ENCODE measurements at regions not wholly inside any gene's neighbourhood (a gene's known extent, or its start where the extent isn't known, plus 50 kb on each side); places are given as distances from the start of the nearest gene placed in this dataset.

GRCh38 chr2:121159291-121160071, 125.5 kb downstream of the TFCP2L1 start:
- DNase-seq (ENCODE audit: low spot score), result no peak

- DNase-seq (ENCODE audit: low spot score), result no peak
Measured at GRCh38 chr2:121160366-121160765, 124.6 kb downstream of the TFCP2L1 start.

GRCh38 chr2:121161272-121161671, 123.7 kb downstream of the TFCP2L1 start:
- no peak for DNase-seq (ENCODE audit: low spot score)

GRCh38 chr2:121162893-121163292, 122.1 kb downstream of the TFCP2L1 start:
- DNase-seq (ENCODE audit: low spot score), result no peak

- no peak for DNase-seq (ENCODE audit: low spot score)
Measured at GRCh38 chr2:121164042-121164441, 121.0 kb downstream of the TFCP2L1 start.

GRCh38 chr2:121165038-121165542, 119.9 kb downstream of the TFCP2L1 start:
- no peak for DNase-seq (ENCODE audit: low spot score)

All from umbilical cord (tissue), 1 donor.